ENCODE measurements at regions not wholly inside any gene's neighbourhood (a gene's known extent, or its start where the extent isn't known, plus 50 kb on each side); places are given as distances from the start of the nearest gene placed in this dataset.

GRCh38 chr21:16492356-16492755, 762.6 kb downstream of the USP25 start:
- Histone ChIP-seq H3K36me3 (no peaks in the 10 kb centered on the region), H3K27me3 (replicated peaks in 1 of 7) (no peaks in the 10 kb centered on the region), H3K27ac (no peak overlapping the region), H3K4me3 (no peak overlapping the region), H3K9me3 (peaks cover 0 to 4% (median 0%) of the 10 kb centered on the region in 8 donors), H3K4me1 (no peaks in the 10 kb centered on the region)
- DNase-seq: no peak
- 83 to 98% (median 90%) methylated on average over 5 of the region's 5 CpGs for WGBS, 5 donors
- TF ChIP-seq POLR2AphosphoS5 (IDR thresholded peaks at IDR 0.05): no peak
- TF ChIP-seq POLR2A (IDR thresholded peaks at IDR 0.05): no peak
- TF ChIP-seq CTCF (IDR thresholded peaks at IDR 0.05 in 8 of 11, conservative IDR thresholded peaks at IDR 0.05 in 3 of 11): no peak
- intact Hi-C loops (cut with DNase I; ENCODE audit: low total_unique reads): no loop called here

GRCh38 chr21:16492892-16493291, 763.1 kb downstream of the USP25 start:
- TF ChIP-seq POLR2A (IDR thresholded peaks at IDR 0.05): no peak
- TF ChIP-seq CTCF (IDR thresholded peaks at IDR 0.05 in 8 of 11, conservative IDR thresholded peaks at IDR 0.05 in 3 of 11): no peak
- no peak for TF ChIP-seq POLR2AphosphoS5 (IDR thresholded peaks at IDR 0.05)
- H3K4me3 ChIP-seq: no peak overlapping the region
- no peaks in the 10 kb centered on the region for H3K27me3 ChIP-seq (replicated peaks in 1 of 7)
- DNase-seq: no peak
- H3K9me3 ChIP-seq: peaks cover 0 to 4% (median 0%) of the 10 kb centered on the region in 8 donors
- H3K36me3 ChIP-seq: no peaks in the 10 kb centered on the region
- no peaks in the 10 kb centered on the region for H3K4me1 ChIP-seq
- H3K27ac ChIP-seq: no peak overlapping the region
- intact Hi-C loops (cut with DNase I; ENCODE audit: low total_unique reads): no loop called here

GRCh38 chr21:16496609-16497008, 766.8 kb downstream of the USP25 start:
- Histone ChIP-seq H3K36me3 (no peaks in the 10 kb centered on the region), H3K27ac (no peak overlapping the region), H3K4me1 (no peaks in the 10 kb centered on the region), H3K4me3 (no peak overlapping the region), H3K9me3 (peaks cover 0 to 6% (median 0%) of the 10 kb centered on the region in 8 donors), H3K27me3 (replicated peaks in 1 of 7) (no peaks in the 10 kb centered on the region)
- 78 to 95% (median 88%) methylated on average over 2 of the region's 2 CpGs for WGBS, 5 donors
- DNase-seq: no peak
- TF ChIP-seq POLR2A (IDR thresholded peaks at IDR 0.05) (no peak), POLR2AphosphoS5 (IDR thresholded peaks at IDR 0.05) (no peak), CTCF (IDR thresholded peaks at IDR 0.05 in 8 of 11, conservative IDR thresholded peaks at IDR 0.05 in 3 of 11) (no peak)
- intact Hi-C loops (cut with DNase I; ENCODE audit: low total_unique reads): no loop called here

- Histone ChIP-seq H3K27me3 (replicated peaks in 1 of 7) (no peaks in the 10 kb centered on the region), H3K9me3 (peaks cover 0 to 6% (median 0%) of the 10 kb centered on the region in 8 donors), H3K36me3 (no peaks in the 10 kb centered on the region), H3K4me1 (no peaks in the 10 kb centered on the region), H3K27ac (no peak overlapping the region), H3K4me3 (no peak overlapping the region)
- TF ChIP-seq POLR2AphosphoS5 (IDR thresholded peaks at IDR 0.05) (no peak), POLR2A (IDR thresholded peaks at IDR 0.05) (no peak), CTCF (IDR thresholded peaks at IDR 0.05 in 8 of 11, conservative IDR thresholded peaks at IDR 0.05 in 3 of 11) (no peak)
- no peak for DNase-seq
- intact Hi-C loops (cut with DNase I; ENCODE audit: low total_unique reads): no loop called here
- WGBS, 5 donors: 59 to 70% (median 59%) methylated on average over 2 of the region's 2 CpGs
Observed at GRCh38 chr21:16500271-16500670, 770.5 kb downstream of the USP25 start.

All from spleen (tissue), 11 donors.